CD4-positive, alpha-beta T cell (primary cell): ENCODE measurements at regions not wholly inside any gene's neighbourhood (a gene's known extent, or its start where the extent isn't known, plus 50 kb on each side); places are given as distances from the start of the nearest gene placed in this dataset.

ENCODE experiments used
- ATAC-seq: fragments of 200-7000 bp; cut with Tn5 transposase; one replicate; pipeline ENCODE4 v1.10.0; 2022; ENCODE audit warnings: mild to moderate bottlenecking; ENCODE audit not compliant: poor library complexity
- CTCF ChIA-PET: fragments of 350-600 bp; sonication (Branson Sonifier 250); formaldehyde crosslinking; loops from one replicate; lab custom pipeline; 2021; ENCODE audit warnings: antibody characterized with exemption, inconsistent platforms; lab: Charles Lee
- POLR2A ChIA-PET: fragments of 350-600 bp; sonication (Branson Sonifier 250); formaldehyde crosslinking; loops from one replicate; lab custom pipeline; 2021; ENCODE audit warnings: antibody characterized with exemption, inconsistent platforms; lab: Charles Lee
- DNase-seq, 14 experiments: peaks; one replicate each; pipeline ENCODE4 v3.0.0-alpha.2; 2013 to 2020; ENCODE audit warnings: mixed read lengths in 2 of 14
- H3K27ac ChIP-seq, 2 donors: one replicate each; pipeline versions ENCODE4 v1.5.1 to v1.7.0; 2013; ENCODE audit warnings: low read length in 2 of 2, low read depth in 1 of 2, mild to moderate bottlenecking in 1 of 2
- H3K27me3 ChIP-seq, 2 experiments: 1 replicate in 1 of 2; 2 replicates in 1 of 2; pipeline versions ENCODE4 v1.6.1 to v1.7.0; 2013; ENCODE audit warnings: low read length in 2 of 2, control low read depth in 1 of 2, mild to moderate bottlenecking in 1 of 2, moderate library complexity in 1 of 2; ENCODE audit not compliant: insufficient read depth in 2 of 2, control insufficient read depth in 1 of 2
- H3K36me3 ChIP-seq: one replicate; pipeline ENCODE4 v1.6.1; 2013; ENCODE audit warnings: low read length, control low read depth; ENCODE audit not compliant: insufficient read depth
- H3K4me1 ChIP-seq: one replicate; pipeline ENCODE4 v1.6.1; 2013; ENCODE audit warnings: low read length, control low read depth; ENCODE audit not compliant: insufficient read depth
- H3K4me3 ChIP-seq: one replicate; pipeline ENCODE4 v1.5.1; 2013; ENCODE audit warnings: mild to moderate bottlenecking, low read length, moderate library complexity
- H3K9me3 ChIP-seq, 2 experiments: 1 replicate in 1 of 2; 2 replicates in 1 of 2; pipeline versions ENCODE4 v1.6.1 to v1.7.0; 2013; ENCODE audit warnings: low read length in 2 of 2, mild to moderate bottlenecking in 2 of 2, control low read depth in 1 of 2, moderate library complexity in 1 of 2; ENCODE audit not compliant: control insufficient read depth in 1 of 2, insufficient read depth in 1 of 2
- H3K27ac Mint-ChIP-seq: one replicate; pipeline ENCODE4 v1.8.0; 2020; ENCODE audit warnings: mixed read lengths
- H3K27me3 Mint-ChIP-seq: one replicate; pipeline ENCODE4 v1.8.0; 2021; ENCODE audit warnings: mixed read lengths
- H3K36me3 Mint-ChIP-seq: one replicate; pipeline ENCODE4 v1.8.0; 2021; ENCODE audit warnings: low read depth, mixed read lengths
- H3K4me1 Mint-ChIP-seq: one replicate; pipeline ENCODE4 v1.8.0; 2021; ENCODE audit warnings: low read depth, mixed read lengths
- H3K4me3 Mint-ChIP-seq: one replicate; pipeline ENCODE4 v1.8.0; 2020; ENCODE audit warnings: mild to moderate bottlenecking, mixed read lengths
- H3K9me3 Mint-ChIP-seq: one replicate; pipeline ENCODE4 v1.8.0; 2020; ENCODE audit warnings: mixed read lengths
- CTCF ChIP-seq: fragments of 200-600 bp; IDR thresholded peaks from one replicate; pipeline ENCODE4 v1.8.0; 2022; ENCODE audit warnings: antibody characterized with exemption, mild to moderate bottlenecking
- intact Hi-C, 2 experiments: fragments of 100-400 bp; cut with DNase I in 1 of 2; cut with micrococcal nuclease in 1 of 2; formaldehyde crosslinking; loops; one replicate each; pipeline versions ENCODE4 v1.15.1 to v1.9.0; 2023 to 2025; cut with DNase I, micrococcal nuclease

GRCh38 chr10:21077681-21078080 is 180.6 kb upstream of the NEBL start:
- Histone ChIP-seq H3K27me3 (no peaks in the 10 kb centered on the region), H3K27ac (no peak overlapping the region), H3K4me1 (no peaks in the 10 kb centered on the region), H3K4me3 (no peak overlapping the region), H3K9me3 (no peaks in the 10 kb centered on the region), H3K36me3 (no peaks in the 10 kb centered on the region)
- intact Hi-C loops = no loop called here
- Mint-ChIP-seq H3K36me3 (no peaks in the 10 kb centered on the region), H3K9me3 (no peaks in the 10 kb centered on the region), H3K4me1 (no peaks in the 10 kb centered on the region), H3K27me3 (peaks cover 14% of the 10 kb centered on the region), H3K27ac (no peak overlapping the region), H3K4me3 (no peak overlapping the region)
- no peak for TF ChIP-seq CTCF
- CTCF ChIA-PET = no interaction called here
- no peak for DNase-seq
- no peak for ATAC-seq
- POLR2A ChIA-PET = no interaction called here

- H3K9me3 ChIP-seq = no peaks in the 10 kb centered on the region
- H3K4me1 Mint-ChIP-seq = no peaks in the 10 kb centered on the region
- ChIA-PET CTCF (no interaction called here), POLR2A (no interaction called here)
- H3K36me3 ChIP-seq = no peaks in the 10 kb centered on the region
- no peaks in the 10 kb centered on the region for H3K4me1 ChIP-seq
- H3K27me3 Mint-ChIP-seq = peaks cover 18% of the 10 kb centered on the region
- ATAC-seq (no peak), DNase-seq (no peak)
- H3K27me3 ChIP-seq = no peaks in the 10 kb centered on the region
- TF ChIP-seq CTCF = no peak
- intact Hi-C loops = no loop called here
- no peaks in the 10 kb centered on the region for H3K36me3 Mint-ChIP-seq
- no peak overlapping the region for H3K4me3 ChIP-seq
- no peaks in the 10 kb centered on the region for H3K9me3 Mint-ChIP-seq
- no peak overlapping the region for H3K27ac ChIP-seq
- no peak overlapping the region for H3K27ac Mint-ChIP-seq
- no peak overlapping the region for H3K4me3 Mint-ChIP-seq
These were observed 179.3 kb upstream of the NEBL start for GRCh38 chr10:21076381-21076780.

GRCh38 chr10:21075880-21076279 is 178.8 kb upstream of the NEBL start:
- intact Hi-C loops = no loop called here
- Mint-ChIP-seq H3K27ac (no peak overlapping the region), H3K4me3 (no peak overlapping the region), H3K27me3 (peaks cover 18% of the 10 kb centered on the region), H3K36me3 (no peaks in the 10 kb centered on the region), H3K9me3 (no peaks in the 10 kb centered on the region), H3K4me1 (no peaks in the 10 kb centered on the region)
- Histone ChIP-seq H3K27ac (no peak overlapping the region), H3K4me3 (no peak overlapping the region), H3K4me1 (no peaks in the 10 kb centered on the region), H3K9me3 (no peaks in the 10 kb centered on the region), H3K36me3 (no peaks in the 10 kb centered on the region), H3K27me3 (no peaks in the 10 kb centered on the region)
- ATAC-seq (no peak), DNase-seq (no peak)
- TF ChIP-seq CTCF = no peak
- CTCF ChIA-PET = no interaction called here
- POLR2A ChIA-PET = no interaction called here
